HepG2 (cell line): ENCODE measurements at regions not wholly inside any gene's neighbourhood (a gene's known extent, or its start where the extent isn't known, plus 50 kb on each side); places are given as distances from the start of the nearest gene placed in this dataset.

Experiments
- ATAC-seq: fragments of 200-7000 bp; cut with Tn5 transposase; 3 replicates; pipeline ENCODE4 v1.9.1; 2020; ENCODE audit warnings: mild to moderate bottlenecking, moderate library complexity
- BruUV-seq: library from RNA; stranded (reverse); fragments of 400-500 nt; replicated peaks from 2 replicates; lab custom pipeline; 2021; lab: Mats Ljungman, UMichigan
- CTCF ChIA-PET: fragments of 300-600 bp; formaldehyde crosslinking; extraction: SDS; loops from one replicate; lab custom pipeline; 2021; ENCODE audit warnings: low total read pairs, inconsistent platforms, low intra/inter-chr PET ratio; lab: Yijun Ruan, JAX
- POLR2A ChIA-PET: fragments of 350-600 bp; sonication (Branson Sonifier 250); formaldehyde crosslinking; loops from one replicate; lab custom pipeline; 2020; ENCODE audit warnings: antibody characterized with exemption, inconsistent platforms; lab: Yijun Ruan, JAX
- DNase-seq: peaks from one replicate; pipeline ENCODE4 v3.0.0-alpha.2; 2015; ENCODE audit warnings: low spot score
- FAIRE-seq: peaks from 3 replicates; lab custom pipeline; 2011; peaks lifted over from hg19 to GRCh38; lab: Jason Lieb, UNC
- H2AFZ ChIP-seq: one replicate; pipeline ENCODE4 v1.6.1; 2011; ENCODE audit warnings: low read length, inconsistent platforms
- H3K27ac ChIP-seq: fragments of 300-600 bp; 3 replicates; pipeline ENCODE4 v1.8.0; 2011; ENCODE audit warnings: mixed run types, mild to moderate bottlenecking, mixed read lengths, low read length, inconsistent platforms; ENCODE audit not compliant: insufficient read depth; ENCODE audit errors: extremely low read length
- H3K27me3 ChIP-seq, 2 experiments: fragments of 200-600 bp in 1 of 2; 2 replicates in 1 of 2; 3 replicates in 1 of 2; pipeline versions ENCODE4 v1.6.0 to v1.8.0; 2011; ENCODE audit warnings: low read length in 2 of 2, mild to moderate bottlenecking in 2 of 2, moderate library complexity in 2 of 2, inconsistent platforms in 1 of 2; ENCODE audit not compliant: insufficient read depth in 2 of 2, control insufficient read depth in 1 of 2
- H3K36me3 ChIP-seq, 2 experiments: fragments of 200-600 bp in 1 of 2; replicated peaks in 1 of 2; 2 replicates in 1 of 2; 3 replicates in 1 of 2; pipeline versions ENCODE4 v1.5.1 to v1.8.0; 2011; ENCODE audit warnings: low read length in 2 of 2, inconsistent platforms in 1 of 2; ENCODE audit not compliant: insufficient read depth in 2 of 2, control insufficient read depth in 1 of 2
- H3K4me1 ChIP-seq: 2 replicates; pipeline ENCODE4 v1.5.1; 2012; ENCODE audit warnings: low read length, inconsistent platforms; ENCODE audit not compliant: insufficient read depth
- H3K4me2 ChIP-seq: 2 replicates; pipeline ENCODE4 v1.6.0; 2011; ENCODE audit warnings: low read depth, low read length, inconsistent platforms
- H3K4me3 ChIP-seq, 3 experiments: fragments of 200-600 bp in 1 of 3; sonication (generic), shearing (Covaris generic) in 1 of 3; replicated peaks in 1 of 3; 2 replicates each; pipeline ENCODE4 v1.5.1; 2011 to 2016; ENCODE audit warnings: low read length in 3 of 3, inconsistent platforms in 2 of 3, low read depth in 2 of 3, mild to moderate bottlenecking in 2 of 3, control low read depth in 1 of 3, mixed read lengths in 1 of 3; ENCODE audit not compliant: insufficient read depth in 1 of 3
- H3K79me2 ChIP-seq: one replicate; pipeline ENCODE4 v1.6.1; 2011; ENCODE audit warnings: low read length, inconsistent platforms; ENCODE audit not compliant: insufficient read depth
- H3K9ac ChIP-seq: 2 replicates; pipeline ENCODE4 v1.6.0; 2011; ENCODE audit warnings: mild to moderate bottlenecking, low read depth, low read length, inconsistent platforms; ENCODE audit not compliant: insufficient read depth
- H3K9me3 ChIP-seq: 2 replicates; pipeline ENCODE4 v1.5.1; 2012; ENCODE audit warnings: mild to moderate bottlenecking, low read length
- H4K20me1 ChIP-seq: 2 replicates; pipeline ENCODE4 v1.6.0; 2011; ENCODE audit warnings: inconsistent platforms, mild to moderate bottlenecking, low read length, moderate library complexity; ENCODE audit not compliant: insufficient read depth
- FOXO1 ChIP-seq: sonication (generic); formaldehyde crosslinking; IDR thresholded peaks from 2 replicates; pipeline ENCODE4 v1.4.0; 2020; ENCODE audit warnings: missing genetic modification reagents
- HNF4A ChIP-seq: sonication (generic); formaldehyde crosslinking; IDR thresholded peaks from 2 replicates; pipeline ENCODE4 v1.4.0; 2020; ENCODE audit warnings: missing genetic modification reagents
- KDM5B ChIP-seq: sonication (generic); formaldehyde crosslinking; IDR thresholded peaks from 2 replicates; pipeline ENCODE4 v1.4.0; 2020; ENCODE audit warnings: missing genetic modification reagents, mild to moderate bottlenecking, borderline replicate concordance
- NFE2L1 ChIP-seq: sonication (generic); formaldehyde crosslinking; IDR thresholded peaks from 2 replicates; pipeline ENCODE4 v1.4.0; 2020; ENCODE audit warnings: missing genetic modification reagents, mild to moderate bottlenecking, borderline replicate concordance
- NRL ChIP-seq: sonication (generic); formaldehyde crosslinking; IDR thresholded peaks from 2 replicates; pipeline ENCODE4 v1.5.0; 2020; ENCODE audit warnings: missing genetic modification reagents, mild to moderate bottlenecking, moderate library complexity, borderline replicate concordance
- RBM39 ChIP-seq: fragments of 200-400 bp; formaldehyde crosslinking; IDR thresholded peaks from one replicate; pipeline ENCODE4 v1.6.1; 2018; ENCODE audit warnings: antibody characterized with exemption, mild to moderate bottlenecking, low read depth, low read length; ENCODE audit not compliant: poor library complexity, severe bottlenecking
- RXRA ChIP-seq: sonication (generic); formaldehyde crosslinking; IDR thresholded peaks from 2 replicates; pipeline ENCODE4 v1.5.1; 2020; ENCODE audit warnings: missing genetic modification reagents
- TBX2 ChIP-seq: sonication (generic); formaldehyde crosslinking; IDR thresholded peaks from 2 replicates; pipeline ENCODE4 v1.5.0; 2020; ENCODE audit warnings: missing genetic modification reagents, mild to moderate bottlenecking, borderline replicate concordance
- ZMYM3 ChIP-seq: sonication (generic); formaldehyde crosslinking; IDR thresholded peaks from 2 replicates; pipeline ENCODE4 v1.5.1; 2020; ENCODE audit warnings: mild to moderate bottlenecking, missing genetic modification reagents
- ZNF180 ChIP-seq: sonication (generic); formaldehyde crosslinking; IDR thresholded peaks from 2 replicates; pipeline ENCODE4 v1.4.0; 2020; ENCODE audit warnings: low read depth, missing genetic modification reagents, borderline replicate concordance
- ZNF768 ChIP-seq: sonication (generic); formaldehyde crosslinking; IDR thresholded peaks from 2 replicates; pipeline ENCODE4 v1.4.0; 2020; ENCODE audit warnings: missing genetic modification reagents
- ZNF891 ChIP-seq: sonication (generic); formaldehyde crosslinking; IDR thresholded peaks from 2 replicates; pipeline ENCODE4 v1.5.0; 2020; ENCODE audit warnings: mild to moderate bottlenecking, missing genetic modification reagents
- WGBS: methylation state at CpG from one replicate; pipeline ENCODE4 v1.1.6; 2017; ENCODE audit warnings: low lambda C conversion rate; 5-methylcytosine and 5-hydroxymethylcytosine counted together
- in situ Hi-C: cut with HindIII; loops from 2 replicates; pipeline ENCODE4 v1.10.0; 2017; ENCODE audit warnings: low pct_unique_long_range_greater_than_20kb; ENCODE audit not compliant: extremely low pct_ligation_motif_present
- intact Hi-C: fragments of 100-400 bp; cut with micrococcal nuclease; formaldehyde crosslinking; loops from one replicate; pipeline ENCODE4 v1.10.0; 2022; ENCODE audit not compliant: unreplicated experiment
- TF ChIP-seq, protein P1 (sequence below): IDR thresholded peaks from 2 replicates; pipeline ENCODE4 v1.6.1; 2012; ENCODE audit warnings: inconsistent platforms
- TF ChIP-seq, protein P2 (sequence below): sonication (generic); formaldehyde crosslinking; IDR thresholded peaks from 2 replicates; pipeline ENCODE4 v1.4.0; 2020; ENCODE audit warnings: missing genetic modification reagents
- TF ChIP-seq, protein P3 (sequence below): sonication (generic); formaldehyde crosslinking; IDR thresholded peaks from 2 replicates; pipeline ENCODE4 v1.5.0; 2020; ENCODE audit warnings: mild to moderate bottlenecking, missing genetic modification reagents, moderate library complexity

DNA sequence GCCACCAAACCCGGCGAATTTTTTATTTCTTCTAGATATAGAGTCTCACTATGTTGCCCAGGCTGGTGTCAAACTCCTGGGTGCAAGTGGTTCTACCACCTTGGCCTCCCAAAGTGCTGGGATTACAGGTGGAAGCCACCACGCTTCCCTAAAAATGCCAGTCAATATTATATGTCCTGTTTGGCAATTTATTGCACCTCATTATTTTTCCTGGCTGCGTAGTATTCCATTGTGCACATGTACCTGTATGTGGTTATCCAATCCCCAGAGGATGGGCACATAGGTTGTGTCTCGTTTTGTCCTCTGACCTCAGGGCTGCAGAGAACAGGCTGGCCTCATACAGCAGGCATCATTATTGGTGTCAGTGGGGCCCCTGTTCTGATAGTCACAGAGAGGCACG lies 181.7 kb downstream of the C9orf50 start:
- 21% methylated on average over 6 of the region's 6 CpGs for WGBS
- CTCF ChIA-PET = no interaction called here

DNA sequence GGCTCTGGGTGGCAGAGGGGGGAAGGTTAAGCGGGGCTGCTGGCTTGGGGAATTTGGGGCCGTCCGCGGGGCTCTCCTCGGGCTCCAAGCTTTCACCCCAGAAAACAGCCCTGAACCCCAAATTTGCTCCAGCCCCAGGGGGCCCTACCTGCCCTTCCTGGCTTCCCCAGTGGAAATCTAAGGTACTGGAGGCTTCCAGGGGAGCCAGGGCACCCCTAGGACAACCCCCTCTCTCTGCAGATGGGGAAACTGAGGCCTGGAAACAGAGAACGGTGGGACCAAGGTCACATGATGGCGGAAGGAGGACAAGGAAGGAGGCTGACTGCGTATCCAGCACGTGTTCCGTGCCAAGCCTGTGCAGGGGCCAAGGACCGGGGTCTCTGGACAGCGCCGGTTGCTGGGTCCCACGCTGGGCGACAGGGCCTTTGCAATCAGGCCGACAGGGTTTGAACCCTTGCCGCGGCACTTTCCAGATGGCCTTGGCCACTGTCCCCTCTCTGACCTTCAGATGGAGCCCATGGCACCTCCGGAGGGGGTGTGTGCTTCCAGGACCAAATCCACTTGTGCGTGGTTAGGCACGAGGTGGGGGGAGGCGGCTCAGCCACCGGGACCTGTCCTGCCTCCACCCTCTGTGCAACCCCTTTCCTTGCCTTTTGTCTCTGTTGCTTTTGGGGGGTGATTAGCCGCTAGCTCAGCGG lies 183.1 kb downstream of the C9orf50 start:
- TF ChIP-seq FOXO1 = peak; percentile 33; the same call in 1 of the 2 replicates
- TF ChIP-seq NFE2L1 (CRISPR knock-in tag) = no peak
- peak; percentile 6 for TF ChIP-seq RBM39
- TF ChIP-seq, protein P1, sequence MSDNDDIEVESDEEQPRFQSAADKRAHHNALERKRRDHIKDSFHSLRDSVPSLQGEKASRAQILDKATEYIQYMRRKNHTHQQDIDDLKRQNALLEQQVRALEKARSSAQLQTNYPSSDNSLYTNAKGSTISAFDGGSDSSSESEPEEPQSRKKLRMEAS = no peak
- TF ChIP-seq ZNF768 (CRISPR knock-in tag) = peak; percentile 80; the same call in 1 of the 2 replicates
- peak; percentile 34; the same call in 1 of the 2 replicates for TF ChIP-seq RXRA
- TF ChIP-seq, protein P2, sequence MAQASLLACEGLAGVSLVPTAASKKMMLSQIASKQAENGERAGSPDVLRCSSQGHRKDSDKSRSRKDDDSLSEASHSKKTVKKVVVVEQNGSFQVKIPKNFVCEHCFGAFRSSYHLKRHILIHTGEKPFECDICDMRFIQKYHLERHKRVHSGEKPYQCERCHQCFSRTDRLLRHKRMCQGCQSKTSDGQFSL = 0 out of 2 replicates have a peak, but pooled peaks have one; percentile 42
- peak; percentile 23; the same call in 1 of the 2 replicates for TF ChIP-seq KDM5B
- 0 out of 2 replicates have a peak, but pooled peaks have one; percentile 10 for TF ChIP-seq HNF4A (CRISPR knock-in tag)
- TF ChIP-seq NRL = peak; percentile 51; the same call in 1 of the 2 replicates
- TF ChIP-seq TBX2 (CRISPR knock-in tag) = 0 out of 2 replicates have a peak, but pooled peaks have one; percentile 8
- no peak for TF ChIP-seq ZNF180 (CRISPR knock-in tag)
- TF ChIP-seq, protein P3, sequence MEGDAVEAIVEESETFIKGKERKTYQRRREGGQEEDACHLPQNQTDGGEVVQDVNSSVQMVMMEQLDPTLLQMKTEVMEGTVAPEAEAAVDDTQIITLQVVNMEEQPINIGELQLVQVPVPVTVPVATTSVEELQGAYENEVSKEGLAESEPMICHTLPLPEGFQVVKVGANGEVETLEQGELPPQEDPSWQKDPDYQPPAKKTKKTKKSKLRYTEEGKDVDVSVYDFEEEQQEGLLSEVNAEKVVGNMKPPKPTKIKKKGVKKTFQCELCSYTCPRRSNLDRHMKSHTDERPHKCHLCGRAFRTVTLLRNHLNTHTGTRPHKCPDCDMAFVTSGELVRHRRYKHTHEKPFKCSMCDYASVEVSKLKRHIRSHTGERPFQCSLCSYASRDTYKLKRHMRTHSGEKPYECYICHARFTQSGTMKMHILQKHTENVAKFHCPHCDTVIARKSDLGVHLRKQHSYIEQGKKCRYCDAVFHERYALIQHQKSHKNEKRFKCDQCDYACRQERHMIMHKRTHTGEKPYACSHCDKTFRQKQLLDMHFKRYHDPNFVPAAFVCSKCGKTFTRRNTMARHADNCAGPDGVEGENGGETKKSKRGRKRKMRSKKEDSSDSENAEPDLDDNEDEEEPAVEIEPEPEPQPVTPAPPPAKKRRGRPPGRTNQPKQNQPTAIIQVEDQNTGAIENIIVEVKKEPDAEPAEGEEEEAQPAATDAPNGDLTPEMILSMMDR (CRISPR knock-in tag) = peak; percentile 25
- Histone ChIP-seq H3K79me2 (no peaks in the 10 kb centered on the region), H3K4me2 (peak overlapping the region; percentile 67), H2AFZ (no peak overlapping the region), H4K20me1 (no peaks in the 10 kb centered on the region), H3K4me1 (peaks cover 35% of the 10 kb centered on the region), H3K27ac (no peak overlapping the region), H3K4me3 (peak overlapping the region; percentile 6 to 57 (median 31); a peak in 3 of 6 replicates), H3K27me3 (peaks cover 5 to 47% of the 10 kb centered on the region in 2 experiments; a peak in 4 of 5 replicates), H3K9me3 (no peaks in the 10 kb centered on the region), H3K36me3 (no peaks in the 10 kb centered on the region), H3K9ac (0 out of 2 replicates have a peak overlapping the region, but pooled peaks have one; percentile 1)
- in situ Hi-C loops (no loop called here), intact Hi-C loops (no loop called here)
- ChIA-PET CTCF (no interaction called here), POLR2A (no interaction called here)
- ATAC-seq (no peak), DNase-seq (no peak), FAIRE-seq (no peak)
- no TSS peak for BruUV-seq
- 30% methylated on average over 15 of the region's 25 CpGs for WGBS

More for the DNA sequence above, 181.7 kb downstream of the C9orf50 start:
- Histone ChIP-seq H3K27me3 (peaks cover 5 to 36% of the 10 kb centered on the region in 2 experiments; a peak in 4 of 5 replicates), H3K9ac (no peak overlapping the region), H3K27ac (no peak overlapping the region), H3K79me2 (no peaks in the 10 kb centered on the region)
- ATAC-seq = no peak
- no peak for FAIRE-seq
- TF ChIP-seq ZMYM3 (CRISPR knock-in tag) (peak; percentile 85), ZNF891 (CRISPR knock-in tag) (no peak)
- TF ChIP-seq, all 625 proteins: peak for 1
- Histone ChIP-seq H3K4me3 (no peak overlapping the region), H3K4me2 (no peak overlapping the region), H3K4me1 (peaks cover 49% of the 10 kb centered on the region), H3K36me3 (no peaks in the 10 kb centered on the region), H3K9me3 (no peaks in the 10 kb centered on the region), H2AFZ (no peak overlapping the region), H4K20me1 (no peaks in the 10 kb centered on the region)
- intact Hi-C loops (no loop called here), in situ Hi-C loops (no loop called here)
- no peak for DNase-seq
- no TSS peak for BruUV-seq
- POLR2A ChIA-PET = interaction anchor here (0.8 kb wide), 1 partner anchor 120 kb away, joined by 3 read pairs; no protein-coding TSS in a partner anchor
